OCI-LY1 (cell line): ENCODE measurements at regions not wholly inside any gene's neighbourhood (a gene's known extent, or its start where the extent isn't known, plus 50 kb on each side); places are given as distances from the start of the nearest gene placed in this dataset.

Experiments
- H2AFZ ChIP-seq: fragments of 200-600 bp; sonication (generic), shearing (Covaris generic); 2 replicates; pipeline ENCODE4 v1.6.0; 2014; ENCODE audit warnings: antibody characterized with exemption, mild to moderate bottlenecking, low read length
- H3F3A ChIP-seq: fragments of 200-600 bp; sonication (generic), shearing (Covaris generic); 2 replicates; pipeline ENCODE4 v1.6.0; 2014; ENCODE audit warnings: mild to moderate bottlenecking, antibody characterized with exemption, low read length, moderate library complexity; ENCODE audit not compliant: insufficient read depth
- H3K27ac ChIP-seq: fragments of 200-600 bp; sonication (generic); 2 replicates; pipeline ENCODE4 v1.5.1; 2014; ENCODE audit warnings: low read length, mixed run types, mild to moderate bottlenecking, low read depth; ENCODE audit not compliant: poor library complexity, severe bottlenecking
- H3K27me3 ChIP-seq: fragments of 200-600 bp; sonication (generic); 2 replicates; pipeline ENCODE4 v1.6.0; 2014; ENCODE audit warnings: antibody characterized with exemption, mild to moderate bottlenecking, low read length, moderate library complexity; ENCODE audit not compliant: insufficient read depth
- H3K36me3 ChIP-seq: fragments of 200-600 bp; sonication (generic); 2 replicates; pipeline ENCODE4 v1.6.1; 2014; ENCODE audit warnings: mild to moderate bottlenecking, antibody characterized with exemption, low read length, moderate library complexity, mixed read lengths; ENCODE audit not compliant: insufficient read depth
- H3K4me1 ChIP-seq: fragments of 200-600 bp; sonication (generic); 2 replicates; pipeline ENCODE4 v1.5.1; 2014; ENCODE audit warnings: mild to moderate bottlenecking, low read length, moderate library complexity; ENCODE audit not compliant: insufficient read depth, severe bottlenecking
- H3K4me2 ChIP-seq: fragments of 200-600 bp; sonication (generic), shearing (Covaris generic); 2 replicates; pipeline ENCODE4 v1.6.1; 2014; ENCODE audit warnings: low read length
- H3K4me3 ChIP-seq: fragments of 200-600 bp; sonication (generic); 2 replicates; pipeline ENCODE4 v1.5.1; 2014; ENCODE audit warnings: low read length, low read depth, mild to moderate bottlenecking, mixed read lengths; ENCODE audit not compliant: poor library complexity, severe bottlenecking
- H3K79me2 ChIP-seq: fragments of 200-600 bp; shearing (Covaris generic); 2 replicates; pipeline ENCODE4 v1.6.1; 2016; ENCODE audit warnings: mixed run types, low read length, mixed read lengths; ENCODE audit not compliant: insufficient read depth
- H3K9ac ChIP-seq: fragments of 200-600 bp; sonication (generic), shearing (Covaris generic); 2 replicates; pipeline ENCODE4 v1.6.1; 2014; ENCODE audit warnings: mild to moderate bottlenecking, low read length, mixed read lengths
- H3K9me2 ChIP-seq: fragments of 200-600 bp; sonication (generic), shearing (Covaris generic); 2 replicates; pipeline ENCODE4 v1.6.1; 2014; ENCODE audit warnings: low read depth, mild to moderate bottlenecking, low read length, mixed read lengths
- H3K9me3 ChIP-seq: fragments of 200-600 bp; shearing (Covaris generic); 2 replicates; pipeline ENCODE4 v1.6.1; 2014; ENCODE audit warnings: low read length, mixed read lengths
- H4K20me1 ChIP-seq: fragments of 200-600 bp; sonication (generic), shearing (Covaris generic); 2 replicates; pipeline ENCODE4 v1.6.0; 2016; ENCODE audit warnings: mild to moderate bottlenecking, low read length; ENCODE audit not compliant: insufficient read depth
- CTCF ChIP-seq: fragments of 200-600 bp; sonication (generic), shearing (Covaris generic); IDR thresholded peaks from 2 replicates; pipeline ENCODE4 v1.5.1; 2017; ENCODE audit warnings: mild to moderate bottlenecking, antibody characterized with exemption, low read length, moderate library complexity, mixed read lengths
- EZH2 ChIP-seq: fragments of 200-600 bp; sonication (generic), shearing (Covaris generic); IDR thresholded peaks from 2 replicates; pipeline ENCODE4 v1.8.0; 2017; ENCODE audit warnings: borderline replicate concordance, mixed run types, mild to moderate bottlenecking, antibody characterized with exemption, low read length, moderate library complexity, mixed read lengths

- H4K20me1 ChIP-seq = no peaks in the 10 kb centered on the region
- no peaks in the 10 kb centered on the region for H3K9me2 ChIP-seq
- no peak for TF ChIP-seq CTCF
- no peak for TF ChIP-seq EZH2
- no peaks in the 10 kb centered on the region for H3K27me3 ChIP-seq
- H3K4me2 ChIP-seq = no peak overlapping the region
- no peak overlapping the region for H3K4me3 ChIP-seq
- H3K9ac ChIP-seq = no peak overlapping the region
- H3K79me2 ChIP-seq = no peaks in the 10 kb centered on the region
- H3F3A ChIP-seq = no peaks in the 10 kb centered on the region
- H2AFZ ChIP-seq = no peak overlapping the region
- H3K27ac ChIP-seq = no peak overlapping the region
- H3K4me1 ChIP-seq = no peaks in the 10 kb centered on the region
- no peaks in the 10 kb centered on the region for H3K36me3 ChIP-seq
- H3K9me3 ChIP-seq = no peaks in the 10 kb centered on the region
Measured at GRCh38 chr5:120749737-120750136, 285.6 kb downstream of the PRR16 start.

GRCh38 chr5:120759587-120759986, 295.5 kb downstream of the PRR16 start:
- Histone ChIP-seq H3K9me2 (no peaks in the 10 kb centered on the region), H3K4me2 (no peak overlapping the region), H3K4me3 (no peak overlapping the region), H2AFZ (no peak overlapping the region), H4K20me1 (no peaks in the 10 kb centered on the region), H3K27me3 (no peaks in the 10 kb centered on the region), H3K9ac (no peak overlapping the region), H3K79me2 (no peaks in the 10 kb centered on the region), H3F3A (no peaks in the 10 kb centered on the region), H3K9me3 (no peaks in the 10 kb centered on the region), H3K36me3 (no peaks in the 10 kb centered on the region), H3K27ac (no peak overlapping the region), H3K4me1 (no peaks in the 10 kb centered on the region)
- TF ChIP-seq CTCF (no peak), EZH2 (no peak)

GRCh38 chr5:120761986-120762385, 297.9 kb downstream of the PRR16 start:
- H3F3A ChIP-seq = no peaks in the 10 kb centered on the region
- no peak overlapping the region for H3K9ac ChIP-seq
- no peak overlapping the region for H3K4me3 ChIP-seq
- no peak overlapping the region for H3K4me2 ChIP-seq
- no peaks in the 10 kb centered on the region for H3K36me3 ChIP-seq
- H3K9me2 ChIP-seq = no peaks in the 10 kb centered on the region
- no peak overlapping the region for H3K27ac ChIP-seq
- H3K79me2 ChIP-seq = no peaks in the 10 kb centered on the region
- H3K4me1 ChIP-seq = no peaks in the 10 kb centered on the region
- H3K9me3 ChIP-seq = no peaks in the 10 kb centered on the region
- H3K27me3 ChIP-seq = no peaks in the 10 kb centered on the region
- no peak overlapping the region for H2AFZ ChIP-seq
- no peak for TF ChIP-seq CTCF
- TF ChIP-seq EZH2 = no peak
- no peaks in the 10 kb centered on the region for H4K20me1 ChIP-seq
